ENCODE measurements at regions not wholly inside any gene's neighbourhood (a gene's known extent, or its start where the extent isn't known, plus 50 kb on each side); places are given as distances from the start of the nearest gene placed in this dataset.

DNA sequence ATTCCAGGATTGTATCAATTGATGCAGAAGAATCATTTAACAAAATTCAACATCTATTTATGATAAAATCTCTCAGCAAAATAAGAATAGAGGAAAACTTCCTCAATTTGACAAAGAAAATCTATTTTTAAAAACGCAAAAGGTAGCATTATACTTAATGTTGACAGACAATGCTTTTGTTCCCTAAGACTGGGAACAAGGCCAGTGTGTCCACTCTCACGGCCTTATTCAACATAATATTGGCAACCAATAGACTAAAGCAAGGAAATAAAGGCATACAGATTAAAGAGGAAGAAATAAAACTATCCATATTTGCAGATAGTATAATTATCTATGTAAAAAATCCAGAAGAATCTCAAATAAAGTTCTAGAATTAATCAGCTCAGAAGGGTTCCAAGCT, 472.4 kb upstream of the ID2 start:
- no peak overlapping the region for H3K9ac ChIP-seq (ENCODE audit: extremely low read depth, insufficient read length, low read length)
- H3K4ac ChIP-seq (ENCODE audit: low read depth, low read length): no peak overlapping the region
- H3K27ac Mint-ChIP-seq: no peak overlapping the region
- H3K9me3 Mint-ChIP-seq: peaks cover 22 to 34% of the 10 kb centered on the region in 2 experiments
- H2BK20ac ChIP-seq (ENCODE audit: low read depth, low read length, poor library complexity, severe bottlenecking): no peak overlapping the region
- no peak for DNase-seq
- H3K18ac ChIP-seq (ENCODE audit: insufficient read length, low read depth, low read length): no peak overlapping the region
- no peaks in the 10 kb centered on the region for H3K9me3 ChIP-seq (ENCODE audit: control insufficient read depth, low read depth, low read length)
- no peaks in the 10 kb centered on the region for H3K79me2 ChIP-seq (ENCODE audit: insufficient read depth, low read length)
- no peaks in the 10 kb centered on the region for H3K4me1 ChIP-seq (ENCODE audit: insufficient read depth, low read length)
- no peaks in the 10 kb centered on the region for H3K27me3 Mint-ChIP-seq (ENCODE audit: low read depth)
- H3K36me3 Mint-ChIP-seq (ENCODE audit: insufficient read depth in 1 of 3, low read depth in 3 of 3): peaks cover 12 to 39% (median 19%) of the 10 kb centered on the region in 3 experiments
- no peak overlapping the region for H3K56ac ChIP-seq (ENCODE audit: insufficient read length, low read depth, low read length)
- no peak overlapping the region for H2BK120ac ChIP-seq (ENCODE audit: low read depth, low read length, poor library complexity, severe bottlenecking)
- no peaks in the 10 kb centered on the region for H3K79me1 ChIP-seq (ENCODE audit: insufficient read depth, low read depth, low read length, poor library complexity, severe bottlenecking)
- H3K4me3 Mint-ChIP-seq: no peak overlapping the region
- no peak overlapping the region for H3T11ph ChIP-seq (ENCODE audit: low read length)
- no peak overlapping the region for H2BK15ac ChIP-seq (ENCODE audit: low read depth, low read length)
- no peak overlapping the region for H3K14ac ChIP-seq (ENCODE audit: insufficient read depth, low read length)
- no peak overlapping the region for H3K27ac ChIP-seq (ENCODE audit: insufficient read length, low read depth, low read length)
- no peak overlapping the region for H3K4me2 ChIP-seq (ENCODE audit: insufficient read depth, insufficient read length, low read length)
- H2BK12ac ChIP-seq (ENCODE audit: insufficient read length, low read depth, low read length): no peak overlapping the region
- H2AFZ ChIP-seq (ENCODE audit: low read length): no peak overlapping the region
- H3K23me2 ChIP-seq (ENCODE audit: insufficient read length, low read depth, low read length, poor library complexity, severe bottlenecking): no peaks in the 10 kb centered on the region
- H2BK5ac ChIP-seq (ENCODE audit: insufficient read length, low read length): no peak overlapping the region
- H3K27me3 ChIP-seq (ENCODE audit: insufficient read depth, low read length): no peaks in the 10 kb centered on the region
- WGBS (ENCODE audit: extremely low coverage, insufficient read length, low lambda C conversion rate): no CpG with 5 or more reads among the region's 2 CpGs
- no peak overlapping the region for H4K5ac ChIP-seq (ENCODE audit: insufficient read length, low read depth, low read length)
- no peak overlapping the region for H4K91ac ChIP-seq (ENCODE audit: insufficient read length, low read depth, low read length)
- no peak overlapping the region for H3K23ac ChIP-seq (ENCODE audit: insufficient read length, low read depth, low read length)
- H4K8ac ChIP-seq (replicated peaks; ENCODE audit: insufficient read length, low read depth, low read length): no peak overlapping the region
- TF ChIP-seq, protein P1, sequence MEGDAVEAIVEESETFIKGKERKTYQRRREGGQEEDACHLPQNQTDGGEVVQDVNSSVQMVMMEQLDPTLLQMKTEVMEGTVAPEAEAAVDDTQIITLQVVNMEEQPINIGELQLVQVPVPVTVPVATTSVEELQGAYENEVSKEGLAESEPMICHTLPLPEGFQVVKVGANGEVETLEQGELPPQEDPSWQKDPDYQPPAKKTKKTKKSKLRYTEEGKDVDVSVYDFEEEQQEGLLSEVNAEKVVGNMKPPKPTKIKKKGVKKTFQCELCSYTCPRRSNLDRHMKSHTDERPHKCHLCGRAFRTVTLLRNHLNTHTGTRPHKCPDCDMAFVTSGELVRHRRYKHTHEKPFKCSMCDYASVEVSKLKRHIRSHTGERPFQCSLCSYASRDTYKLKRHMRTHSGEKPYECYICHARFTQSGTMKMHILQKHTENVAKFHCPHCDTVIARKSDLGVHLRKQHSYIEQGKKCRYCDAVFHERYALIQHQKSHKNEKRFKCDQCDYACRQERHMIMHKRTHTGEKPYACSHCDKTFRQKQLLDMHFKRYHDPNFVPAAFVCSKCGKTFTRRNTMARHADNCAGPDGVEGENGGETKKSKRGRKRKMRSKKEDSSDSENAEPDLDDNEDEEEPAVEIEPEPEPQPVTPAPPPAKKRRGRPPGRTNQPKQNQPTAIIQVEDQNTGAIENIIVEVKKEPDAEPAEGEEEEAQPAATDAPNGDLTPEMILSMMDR (conservative IDR thresholded peaks at IDR 0.05): no peak
- H3K4me1 Mint-ChIP-seq: no peaks in the 10 kb centered on the region
- no peak overlapping the region for H2AK5ac ChIP-seq (ENCODE audit: insufficient read length, low read length)
- no peaks in the 10 kb centered on the region for H4K20me1 ChIP-seq (ENCODE audit: control insufficient read depth, insufficient read depth, insufficient read length)

Data from H9 (cell line).